ENCODE measurements at regions not wholly inside any gene's neighbourhood (a gene's known extent, or its start where the extent isn't known, plus 50 kb on each side); places are given as distances from the start of the nearest gene placed in this dataset.
A peak's percentile ranks its signal among the peaks of the same experiment; 100 is the strongest.

- no peaks in the 10 kb centered on the region for H3K36me3 ChIP-seq
- no peak for TF ChIP-seq CTCF (IDR thresholded peaks at IDR 0.05)
- no peak overlapping the region for H3K4me3 ChIP-seq
- H3K27me3 ChIP-seq: no peaks in the 10 kb centered on the region
- no peaks in the 10 kb centered on the region for H3K4me1 ChIP-seq
- intact Hi-C loops (cut with DNase I): no loop called here
- no peak for DNase-seq
- H3K27ac ChIP-seq: no peak overlapping the region
- ATAC-seq: no peak
- no peaks in the 10 kb centered on the region for H3K9me3 ChIP-seq
Observed at GRCh38 chr5:84568171-84568570, 183.5 kb upstream of the EDIL3 start.

- Histone ChIP-seq H3K27ac (no peak overlapping the region), H3K4me3 (no peak overlapping the region), H3K9me3 (no peaks in the 10 kb centered on the region), H3K4me1 (no peaks in the 10 kb centered on the region), H3K36me3 (no peaks in the 10 kb centered on the region), H3K27me3 (no peaks in the 10 kb centered on the region)
- no peak for TF ChIP-seq CTCF (IDR thresholded peaks at IDR 0.05)
- DNase-seq (no peak), ATAC-seq (no peak)
- intact Hi-C loops (cut with DNase I): no loop called here
Observed at GRCh38 chr5:84565866-84566265, 181.2 kb upstream of the EDIL3 start.

GRCh38 chr5:84564321-84565075 is 179.8 kb upstream of the EDIL3 start:
- H3K27ac ChIP-seq: no peak overlapping the region
- intact Hi-C loops (cut with DNase I): no loop called here

GRCh38 chr5:84550222-84550621 is 165.5 kb upstream of the EDIL3 start:
- Histone ChIP-seq H3K4me3 (no peak overlapping the region), H3K27ac (no peak overlapping the region), H3K4me1 (no peaks in the 10 kb centered on the region), H3K9me3 (no peaks in the 10 kb centered on the region), H3K27me3 (no peaks in the 10 kb centered on the region), H3K36me3 (no peaks in the 10 kb centered on the region)
- no peak for DNase-seq
- no peak for ATAC-seq
- intact Hi-C loops (cut with DNase I): no loop called here
- no peak for TF ChIP-seq CTCF (IDR thresholded peaks at IDR 0.05)

More at GRCh38 chr5:84564321-84565075, 179.8 kb upstream of the EDIL3 start:
- Histone ChIP-seq H3K9me3 (no peaks in the 10 kb centered on the region), H3K36me3 (no peaks in the 10 kb centered on the region), H3K4me3 (no peak overlapping the region), H3K27me3 (no peaks in the 10 kb centered on the region), H3K4me1 (no peaks in the 10 kb centered on the region)
- ATAC-seq (no peak), DNase-seq (no peak)
- no peak for TF ChIP-seq CTCF (IDR thresholded peaks at IDR 0.05)

- Histone ChIP-seq H3K4me1 (no peaks in the 10 kb centered on the region), H3K9me3 (no peaks in the 10 kb centered on the region), H3K27me3 (no peaks in the 10 kb centered on the region), H3K4me3 (no peak overlapping the region), H3K36me3 (no peaks in the 10 kb centered on the region), H3K27ac (no peak overlapping the region)
- TF ChIP-seq CTCF (IDR thresholded peaks at IDR 0.05): no peak
- intact Hi-C loops (cut with DNase I): no loop called here
- no peak for DNase-seq
- peak; percentile 62 for ATAC-seq
Observed at GRCh38 chr5:84549054-84549453, 164.4 kb upstream of the EDIL3 start.
